Nucleus accumbens (tissue), 56 donors: ENCODE measurements at regions not wholly inside any gene's neighbourhood (a gene's known extent, or its start where the extent isn't known, plus 50 kb on each side); places are given as distances from the start of the nearest gene placed in this dataset.
A peak's percentile ranks its signal among the peaks of the same experiment; 100 is the strongest.

Source experiments
- DNase-seq, 56 donors: peaks; one replicate each; lab custom pipeline; 2025; lab: John Stamatoyannopoulos, UW

- no peak for DNase-seq
Measured at GRCh38 chr4:187283201-187283955, 559.7 kb upstream of the FAT1 start.

- DNase-seq: no peak
Measured at GRCh38 chr4:187286525-187286924, 562.9 kb upstream of the FAT1 start.

- DNase-seq: no peak
Measured at GRCh38 chr4:187289371-187289770, 565.7 kb upstream of the FAT1 start.

GRCh38 chr4:187294861-187295260 lies 571.2 kb upstream of the FAT1 start:
- DNase-seq: no peak

- DNase-seq: no peak
Measured at GRCh38 chr4:187301923-187302322, 578.3 kb upstream of the FAT1 start.

- DNase-seq: no peak
Measured at GRCh38 chr4:187302457-187303150, 578.9 kb upstream of the FAT1 start.

- DNase-seq: no peak
Measured at GRCh38 chr4:187304133-187304532, 580.5 kb upstream of the FAT1 start.

- DNase-seq: no peak
Measured at GRCh38 chr4:187307131-187307530, 583.5 kb upstream of the FAT1 start.

- no peak for DNase-seq
Measured at GRCh38 chr4:187309456-187309855, 585.8 kb upstream of the FAT1 start.

GRCh38 chr4:187312299-187312698 lies 588.6 kb upstream of the FAT1 start:
- DNase-seq: no peak

GRCh38 chr4:187317799-187318198 lies 594.1 kb upstream of the FAT1 start:
- DNase-seq: no peak

- no peak for DNase-seq
Measured at GRCh38 chr4:187321711-187322110, 598.1 kb upstream of the FAT1 start.

- DNase-seq: no peak
Measured at GRCh38 chr4:187332141-187332540, 608.5 kb upstream of the FAT1 start.

- DNase-seq: no peak
Measured at GRCh38 chr4:187333151-187333550, 609.5 kb upstream of the FAT1 start.

- DNase-seq: no peak
Measured at GRCh38 chr4:187335339-187335738, 611.7 kb upstream of the FAT1 start.

GRCh38 chr4:187354740-187355139 lies 631.1 kb upstream of the FAT1 start:
- no peak for DNase-seq

GRCh38 chr4:187357045-187357643 lies 633.5 kb upstream of the FAT1 start:
- DNase-seq: no peak

- no peak for DNase-seq
Measured at GRCh38 chr4:187357821-187358220, 634.2 kb upstream of the FAT1 start.

- DNase-seq: peak in 4 of 56 donors; percentile 2 to 11 (median 4)
Measured at GRCh38 chr4:187362937-187363857, 632.4 kb upstream of the ZFP42 start.

GRCh38 chr4:187364401-187364800 lies 631.2 kb upstream of the ZFP42 start:
- no peak for DNase-seq

GRCh38 chr4:187364851-187365250 lies 630.7 kb upstream of the ZFP42 start:
- DNase-seq: no peak
